ENCODE measurements at regions not wholly inside any gene's neighbourhood (a gene's known extent, or its start where the extent isn't known, plus 50 kb on each side); places are given as distances from the start of the nearest gene placed in this dataset.
A peak's percentile ranks its signal among the peaks of the same experiment; 100 is the strongest.

- no peak overlapping the region for H3K4me3 ChIP-seq (ENCODE audit: low read depth, low read length)
- no peak for DNase-seq (ENCODE audit: low read depth)
- no peak for TF ChIP-seq CTCF (IDR thresholded peaks at IDR 0.05; ENCODE audit: insufficient read depth, low read depth, low read length, missing control alignments)
Observed at GRCh38 chr10:44512431-44513022, 127.6 kb upstream of the CXCL12 start.

DNA sequence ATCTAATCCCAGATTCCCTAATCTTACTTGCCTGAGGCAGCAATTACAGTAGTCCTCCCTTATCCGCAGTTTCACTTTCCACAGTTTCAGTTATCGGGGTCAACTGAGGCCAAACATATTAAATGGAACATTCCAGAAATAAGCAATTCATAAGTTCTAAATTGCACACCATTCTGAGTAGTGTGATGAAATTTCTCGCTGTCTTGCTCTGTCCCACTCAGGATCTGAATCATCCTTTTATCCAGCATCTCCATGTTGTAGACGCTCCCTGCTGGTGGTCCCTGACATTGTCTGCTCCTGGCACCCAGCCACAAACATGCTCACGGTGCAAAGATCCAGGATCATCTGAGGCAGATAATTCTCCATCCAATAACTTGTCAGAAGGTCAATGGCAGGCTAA, 128.7 kb upstream of the CXCL12 start:
- no peak for TF ChIP-seq CTCF (IDR thresholded peaks at IDR 0.05; ENCODE audit: insufficient read depth, low read depth, low read length, missing control alignments)
- H3K4me3 ChIP-seq (ENCODE audit: low read depth, low read length) = no peak overlapping the region
- no peak for DNase-seq (ENCODE audit: low read depth)

DNA sequence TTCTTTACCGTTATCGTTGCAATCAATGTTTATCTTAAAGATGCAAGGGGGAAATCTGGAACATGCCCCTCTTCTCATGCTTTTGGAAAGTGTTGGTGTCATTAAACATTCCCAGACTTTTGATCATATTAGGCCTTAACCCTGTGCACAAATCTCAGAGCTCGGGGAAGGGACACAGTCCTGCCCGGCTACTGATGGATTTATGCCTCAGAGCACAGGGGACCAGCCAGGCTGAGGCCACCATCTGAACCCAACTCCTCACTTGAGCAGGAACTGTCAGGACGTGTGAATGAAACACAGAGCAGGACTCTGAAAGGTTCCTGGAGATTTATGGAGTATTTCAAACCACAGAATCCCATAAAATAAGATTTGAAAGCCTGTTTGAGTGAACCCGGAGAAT, 132.0 kb upstream of the CXCL12 start:
- no peak overlapping the region for H3K4me3 ChIP-seq (ENCODE audit: low read depth, low read length)
- DNase-seq (ENCODE audit: low read depth) = no peak
- no peak for TF ChIP-seq CTCF (IDR thresholded peaks at IDR 0.05; ENCODE audit: insufficient read depth, low read depth, low read length, missing control alignments)

DNA sequence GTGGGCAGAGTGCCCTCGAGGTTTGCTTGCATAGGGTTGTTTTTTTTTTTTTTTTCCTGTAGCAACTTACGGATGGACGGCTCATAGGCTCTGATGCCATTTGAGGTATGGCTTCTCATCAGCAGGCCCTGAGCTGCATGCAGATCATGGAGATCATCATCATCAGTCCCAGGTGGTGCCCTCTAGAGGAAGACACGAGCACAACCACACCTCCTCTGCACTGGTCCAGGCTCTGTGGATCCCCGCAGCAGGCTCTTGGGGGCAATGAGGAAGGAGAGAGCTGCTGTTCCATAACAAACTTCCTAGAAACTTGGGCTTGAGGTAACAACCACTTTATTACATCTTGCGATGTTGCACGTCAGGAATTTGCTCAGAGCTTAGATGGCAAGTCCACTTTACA, 132.7 kb upstream of the CXCL12 start:
- TF ChIP-seq CTCF (IDR thresholded peaks at IDR 0.05; ENCODE audit: insufficient read depth, low read depth, low read length, missing control alignments) = peak; percentile 52
- peak; percentile 19 for DNase-seq (ENCODE audit: low read depth)
- H3K4me3 ChIP-seq (ENCODE audit: low read depth, low read length) = no peak overlapping the region

- no peak for DNase-seq (ENCODE audit: low read depth)
- no peak for TF ChIP-seq CTCF (IDR thresholded peaks at IDR 0.05; ENCODE audit: insufficient read depth, low read depth, low read length, missing control alignments)
- H3K4me3 ChIP-seq (ENCODE audit: low read depth, low read length) = no peak overlapping the region
Observed at GRCh38 chr10:44519361-44519760, 134.5 kb upstream of the CXCL12 start.

- no peak for TF ChIP-seq CTCF (IDR thresholded peaks at IDR 0.05; ENCODE audit: insufficient read depth, low read depth, low read length, missing control alignments)
- DNase-seq (ENCODE audit: low read depth) = no peak
Observed at GRCh38 chr10:44520651-44521050, 135.8 kb upstream of the CXCL12 start.

DNA sequence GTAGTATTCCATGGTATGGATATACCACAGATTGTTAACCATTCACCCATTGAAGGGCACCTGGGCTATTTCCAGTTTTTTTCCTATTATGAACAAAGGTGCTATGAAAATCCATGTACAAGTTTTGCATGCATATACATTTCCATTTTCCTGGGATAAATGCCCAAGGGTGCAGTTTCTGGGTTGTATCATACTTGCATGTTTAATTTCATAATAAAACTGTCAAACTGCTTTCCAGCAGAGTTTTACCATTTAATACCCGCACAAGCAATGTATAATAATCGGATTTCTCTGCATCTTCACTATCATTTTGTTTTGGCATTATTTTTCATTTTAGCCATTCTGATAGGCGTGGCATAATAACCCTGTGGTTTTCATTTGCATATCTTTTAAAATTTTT, 154.3 kb upstream of the CXCL12 start:
- DNase-seq (ENCODE audit: low read depth) = no peak
- no peak for TF ChIP-seq CTCF (IDR thresholded peaks at IDR 0.05; ENCODE audit: insufficient read depth, low read depth, low read length, missing control alignments)

More at GRCh38 chr10:44520651-44521050, 135.8 kb upstream of the CXCL12 start:
- H3K4me3 ChIP-seq (ENCODE audit: low read depth, low read length) = no peak overlapping the region

More for the DNA sequence above, 154.3 kb upstream of the CXCL12 start:
- no peak overlapping the region for H3K4me3 ChIP-seq (ENCODE audit: low read depth, low read length)
